Keratinocyte (primary cell): ENCODE measurements at regions not wholly inside any gene's neighbourhood (a gene's known extent, or its start where the extent isn't known, plus 50 kb on each side); places are given as distances from the start of the nearest gene placed in this dataset.

Experiments
- DNase-seq: peaks from one replicate; pipeline ENCODE4 v3.0.0-alpha.2; 2011; ENCODE audit warnings: low read depth, missing footprints, low spot score
- FAIRE-seq: peaks from 2 replicates; lab custom pipeline; 2011; peaks lifted over from hg19 to GRCh38; lab: Jason Lieb, UNC
- H2AFZ ChIP-seq: 2 replicates; pipeline ENCODE4 v1.6.0; 2012; ENCODE audit warnings: low read length, control low read depth, inconsistent platforms; ENCODE audit not compliant: control insufficient read depth
- H3K27ac ChIP-seq: 2 replicates; pipeline ENCODE4 v1.5.1; 2011; ENCODE audit warnings: low read length; ENCODE audit not compliant: control insufficient read depth, insufficient read depth
- H3K27me3 ChIP-seq: 3 replicates; pipeline ENCODE4 v1.6.0; 2011; ENCODE audit warnings: low read length; ENCODE audit not compliant: control insufficient read depth, insufficient read depth; ENCODE audit errors: extremely low read depth
- H3K36me3 ChIP-seq, 2 experiments: 2 replicates in 1 of 2; 3 replicates in 1 of 2; pipeline ENCODE4 v1.5.1; 2011; ENCODE audit warnings: low read length in 2 of 2, mild to moderate bottlenecking in 1 of 2; ENCODE audit not compliant: control insufficient read depth in 2 of 2, insufficient read depth in 2 of 2; ENCODE audit errors: extremely low read depth in 1 of 2
- H3K4me1 ChIP-seq: 3 replicates; pipeline ENCODE4 v1.5.1; 2011; ENCODE audit warnings: low read length; ENCODE audit not compliant: control insufficient read depth, insufficient read depth; ENCODE audit errors: extremely low read depth
- H3K4me2 ChIP-seq: 3 replicates; pipeline ENCODE4 v1.6.0; 2011; ENCODE audit warnings: low read depth, low read length; ENCODE audit not compliant: control insufficient read depth, insufficient read depth; ENCODE audit errors: extremely low read depth
- H3K4me3 ChIP-seq, 3 experiments: fragments of 200-600 bp in 1 of 3; sonication (generic) in 1 of 3; 2 replicates in 2 of 3; 3 replicates in 1 of 3; pipeline ENCODE4 v1.5.1; 2011 to 2016; ENCODE audit warnings: low read length in 3 of 3, mild to moderate bottlenecking in 3 of 3, control low read depth in 2 of 3, inconsistent platforms in 1 of 3, low read depth in 1 of 3, mixed read lengths in 1 of 3, mixed run types in 1 of 3, moderate library complexity in 1 of 3; ENCODE audit not compliant: control insufficient read depth in 2 of 3, insufficient read depth in 2 of 3; ENCODE audit errors: extremely low read depth in 1 of 3
- H3K79me2 ChIP-seq: 2 replicates; pipeline ENCODE4 v1.6.0; 2012; ENCODE audit warnings: low read length; ENCODE audit not compliant: control insufficient read depth, insufficient read depth
- H3K9ac ChIP-seq: 3 replicates; pipeline ENCODE4 v1.6.0; 2011; ENCODE audit warnings: low read length; ENCODE audit not compliant: control insufficient read depth, insufficient read depth; ENCODE audit errors: extremely low read depth
- H3K9me1 ChIP-seq: 3 replicates; pipeline ENCODE4 v1.6.0; 2011; ENCODE audit warnings: low read length; ENCODE audit not compliant: control insufficient read depth, insufficient read depth; ENCODE audit errors: extremely low read depth
- H3K9me3 ChIP-seq: 2 replicates; pipeline ENCODE4 v1.5.1; 2012; ENCODE audit warnings: low read depth, low read length; ENCODE audit not compliant: control insufficient read depth
- H4K20me1 ChIP-seq: 3 replicates; pipeline ENCODE4 v1.6.0; 2011; ENCODE audit warnings: low read length; ENCODE audit not compliant: control insufficient read depth, insufficient read depth; ENCODE audit errors: extremely low read depth
- EZH2 ChIP-seq: IDR thresholded peaks from one replicate; pipeline ENCODE4 v1.6.1; 2012; ENCODE audit warnings: inconsistent platforms, mild to moderate bottlenecking, low read length, moderate library complexity
- dilution Hi-C: fragments of 300-500 bp; cut with MboI; formaldehyde crosslinking; loops from one replicate; pipeline ENCODE4 v1.7.0; 2020; ENCODE audit warnings: low sequenced_read_pairs; ENCODE audit not compliant: extremely low pct_ligation_motif_present
- TF ChIP-seq, protein P1 (sequence below), 3 experiments: IDR thresholded peaks in 1 of 3; conservative IDR thresholded peaks in 1 of 3; optimal IDR thresholded peaks in 1 of 3; 2 replicates in 2 of 3; 3 replicates in 1 of 3; pipeline versions ENCODE3 to v1.5.1; 2011; ENCODE audit warnings: low read length in 3 of 3, mild to moderate bottlenecking in 3 of 3, moderate library complexity in 2 of 3, control low read depth in 1 of 3, inconsistent platforms in 1 of 3; ENCODE audit not compliant: insufficient read depth in 2 of 3; ENCODE audit errors: extremely low read depth in 1 of 3

DNA sequence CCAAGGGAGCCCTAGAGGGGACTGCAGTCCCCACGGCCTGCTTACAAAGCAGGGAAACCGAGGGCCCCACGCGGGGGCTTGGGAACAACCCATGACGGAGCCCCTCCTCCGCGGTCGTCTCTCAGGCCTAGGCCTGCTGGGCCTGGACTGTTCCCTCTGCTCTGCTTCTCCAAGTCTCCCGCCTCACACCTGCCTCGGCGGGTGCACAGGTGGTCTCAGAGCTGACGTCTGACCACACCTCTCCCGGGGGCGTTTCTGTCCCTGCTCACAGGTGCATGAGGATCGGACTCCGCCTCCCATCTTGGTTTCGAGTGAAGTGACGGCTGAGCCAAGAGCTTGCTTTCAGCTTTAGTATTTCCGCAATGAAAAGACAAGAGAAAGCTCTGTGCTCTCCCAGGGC, 72.1 kb downstream of the MRPL36 start:
- H3K4me2 ChIP-seq: no peak overlapping the region
- dilution Hi-C loops: no loop called here
- no peaks in the 10 kb centered on the region for H3K4me1 ChIP-seq
- no peak overlapping the region for H3K9ac ChIP-seq
- H3K9me1 ChIP-seq: no peaks in the 10 kb centered on the region
- no peaks in the 10 kb centered on the region for H4K20me1 ChIP-seq
- H3K27me3 ChIP-seq: no peaks in the 10 kb centered on the region
- no peaks in the 10 kb centered on the region for H3K36me3 ChIP-seq
- H3K27ac ChIP-seq: no peak overlapping the region
- DNase-seq (no peak), FAIRE-seq (no peak)
- H3K9me3 ChIP-seq: no peaks in the 10 kb centered on the region
- H3K79me2 ChIP-seq: no peaks in the 10 kb centered on the region
- no peak for TF ChIP-seq EZH2
- TF ChIP-seq, protein P1, sequence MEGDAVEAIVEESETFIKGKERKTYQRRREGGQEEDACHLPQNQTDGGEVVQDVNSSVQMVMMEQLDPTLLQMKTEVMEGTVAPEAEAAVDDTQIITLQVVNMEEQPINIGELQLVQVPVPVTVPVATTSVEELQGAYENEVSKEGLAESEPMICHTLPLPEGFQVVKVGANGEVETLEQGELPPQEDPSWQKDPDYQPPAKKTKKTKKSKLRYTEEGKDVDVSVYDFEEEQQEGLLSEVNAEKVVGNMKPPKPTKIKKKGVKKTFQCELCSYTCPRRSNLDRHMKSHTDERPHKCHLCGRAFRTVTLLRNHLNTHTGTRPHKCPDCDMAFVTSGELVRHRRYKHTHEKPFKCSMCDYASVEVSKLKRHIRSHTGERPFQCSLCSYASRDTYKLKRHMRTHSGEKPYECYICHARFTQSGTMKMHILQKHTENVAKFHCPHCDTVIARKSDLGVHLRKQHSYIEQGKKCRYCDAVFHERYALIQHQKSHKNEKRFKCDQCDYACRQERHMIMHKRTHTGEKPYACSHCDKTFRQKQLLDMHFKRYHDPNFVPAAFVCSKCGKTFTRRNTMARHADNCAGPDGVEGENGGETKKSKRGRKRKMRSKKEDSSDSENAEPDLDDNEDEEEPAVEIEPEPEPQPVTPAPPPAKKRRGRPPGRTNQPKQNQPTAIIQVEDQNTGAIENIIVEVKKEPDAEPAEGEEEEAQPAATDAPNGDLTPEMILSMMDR (optimal IDR thresholded peaks at IDR 0.05 in 1 of 3, IDR thresholded peaks at IDR 0.05 in 1 of 3, conservative IDR thresholded peaks at IDR 0.05 in 1 of 3; ENCODE audit: extremely low read depth in 1 of 3, insufficient read depth in 2 of 3, low read length in 3 of 3): no peak
- no peak overlapping the region for H2AFZ ChIP-seq
- H3K4me3 ChIP-seq: no peak overlapping the region

DNA sequence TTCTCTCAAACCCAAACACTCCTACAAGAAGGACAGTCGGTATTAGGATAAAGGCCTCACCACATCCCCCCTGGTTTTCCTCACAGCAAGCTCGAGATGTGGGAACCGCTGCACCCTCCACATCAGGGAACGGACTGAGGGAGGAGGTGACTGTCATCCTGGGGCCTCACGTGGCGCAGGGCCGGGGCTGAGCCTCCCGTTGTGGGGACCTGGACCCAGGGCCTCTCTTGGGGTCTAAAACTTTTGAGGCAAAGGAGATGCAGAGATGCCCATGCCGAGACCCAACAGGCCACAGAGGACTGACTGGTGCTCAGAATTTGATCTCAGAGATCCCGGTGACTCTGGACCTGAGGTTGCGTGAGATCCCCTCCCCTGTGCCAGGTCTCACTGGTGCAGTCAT, 72.7 kb downstream of the MRPL36 start:
- Histone ChIP-seq H3K4me2 (no peak overlapping the region), H4K20me1 (no peaks in the 10 kb centered on the region), H3K4me1 (no peaks in the 10 kb centered on the region), H3K4me3 (no peak overlapping the region), H3K79me2 (no peaks in the 10 kb centered on the region), H3K36me3 (no peaks in the 10 kb centered on the region), H2AFZ (no peak overlapping the region), H3K9ac (no peak overlapping the region), H3K27me3 (no peaks in the 10 kb centered on the region), H3K27ac (no peak overlapping the region), H3K9me1 (no peaks in the 10 kb centered on the region), H3K9me3 (no peaks in the 10 kb centered on the region)
- dilution Hi-C loops: no loop called here
- FAIRE-seq (no peak), DNase-seq (no peak)
- TF ChIP-seq EZH2: no peak
- TF ChIP-seq, protein P1 (optimal IDR thresholded peaks at IDR 0.05 in 1 of 3, IDR thresholded peaks at IDR 0.05 in 1 of 3, conservative IDR thresholded peaks at IDR 0.05 in 1 of 3; ENCODE audit: extremely low read depth in 1 of 3, insufficient read depth in 2 of 3, low read length in 3 of 3): no peak
